NCI-H460 (cell line): ENCODE measurements at regions not wholly inside any gene's neighbourhood (a gene's known extent, or its start where the extent isn't known, plus 50 kb on each side); places are given as distances from the start of the nearest gene placed in this dataset.

Experiments
- DNase-seq: peaks from one replicate; pipeline ENCODE4 v3.0.0-alpha.2; 2016; ENCODE audit warnings: low read depth; ENCODE audit errors: extremely low read depth

- DNase-seq, result no peak
These were observed 315.8 kb upstream of the SATB1 start for GRCh38 chr3:18740631-18741583.

GRCh38 chr3:18739099-18739433 is 313.9 kb upstream of the SATB1 start:
- no peak for DNase-seq

- no peak for DNase-seq
These were observed 313.4 kb upstream of the SATB1 start for GRCh38 chr3:18738393-18739098.

GRCh38 chr3:18735005-18735404 is 309.9 kb upstream of the SATB1 start:
- DNase-seq, result no peak

- no peak for DNase-seq
These were observed 309.2 kb upstream of the SATB1 start for GRCh38 chr3:18734309-18734708.

- no peak for DNase-seq
These were observed 307.3 kb upstream of the SATB1 start for GRCh38 chr3:18732474-18732873.

- DNase-seq, result no peak
These were observed 305.4 kb upstream of the SATB1 start for GRCh38 chr3:18730491-18730890.

GRCh38 chr3:18729671-18730070 is 304.5 kb upstream of the SATB1 start:
- DNase-seq, result no peak

GRCh38 chr3:18725668-18726407 is 300.7 kb upstream of the SATB1 start:
- DNase-seq, result no peak

GRCh38 chr3:18724456-18724855 is 299.3 kb upstream of the SATB1 start:
- DNase-seq, result no peak

GRCh38 chr3:18723206-18723810 is 298.2 kb upstream of the SATB1 start:
- no peak for DNase-seq

- no peak for DNase-seq
These were observed 295.4 kb upstream of the SATB1 start for GRCh38 chr3:18720543-18720942.

- no peak for DNase-seq
These were observed 292.5 kb upstream of the SATB1 start for GRCh38 chr3:18717598-18717997.

- DNase-seq, result no peak
These were observed 291.7 kb upstream of the SATB1 start for GRCh38 chr3:18716821-18717220.

GRCh38 chr3:18716101-18716500 is 291.0 kb upstream of the SATB1 start:
- DNase-seq, result no peak

- no peak for DNase-seq
These were observed 290.1 kb upstream of the SATB1 start for GRCh38 chr3:18715208-18715607.

- no peak for DNase-seq
These were observed 288.4 kb upstream of the SATB1 start for GRCh38 chr3:18713577-18713951.

GRCh38 chr3:18712713-18713576 is 287.8 kb upstream of the SATB1 start:
- no peak for DNase-seq

GRCh38 chr3:18704326-18704725 is 279.2 kb upstream of the SATB1 start:
- DNase-seq, result no peak

GRCh38 chr3:18703798-18704197 is 278.7 kb upstream of the SATB1 start:
- DNase-seq, result no peak
